Liver (tissue), 8 donors: ENCODE measurements at regions not wholly inside any gene's neighbourhood (a gene's known extent, or its start where the extent isn't known, plus 50 kb on each side); places are given as distances from the start of the nearest gene placed in this dataset.

Experiments
- DNase-seq: peaks from one replicate; pipeline ENCODE4 v3.0.0-alpha.2; 2017; ENCODE audit warnings: low spot score
- H3K27ac ChIP-seq, 2 donors: one replicate each; pipeline ENCODE4 v1.7.0; 2013; ENCODE audit warnings: inconsistent platforms in 2 of 2, low read length in 2 of 2, control low read depth in 1 of 2, low read depth in 1 of 2, mild to moderate bottlenecking in 1 of 2
- H3K27me3 ChIP-seq, 4 donors: one replicate each; pipeline versions ENCODE4 v1.6.1 to v1.7.0; 2013; ENCODE audit warnings: low read length in 3 of 4, inconsistent platforms in 1 of 4, mild to moderate bottlenecking in 1 of 4, moderate library complexity in 1 of 4; ENCODE audit not compliant: control insufficient read depth in 4 of 4, insufficient read depth in 4 of 4
- H3K36me3 ChIP-seq, 4 donors: one replicate each; pipeline versions ENCODE4 v1.6.1 to v1.7.0; 2013; ENCODE audit warnings: low read length in 3 of 4, mild to moderate bottlenecking in 3 of 4, low read depth in 1 of 4, moderate library complexity in 1 of 4; ENCODE audit not compliant: control insufficient read depth in 4 of 4, insufficient read depth in 3 of 4
- H3K4me1 ChIP-seq, 4 donors: one replicate each; pipeline versions ENCODE4 v1.6.1 to v1.7.0; 2013; ENCODE audit warnings: low read length in 3 of 4, mild to moderate bottlenecking in 3 of 4, moderate library complexity in 1 of 4; ENCODE audit not compliant: control insufficient read depth in 4 of 4, insufficient read depth in 4 of 4
- H3K4me3 ChIP-seq, 3 donors: one replicate each; pipeline versions ENCODE4 v1.6.1 to v1.7.0; 2013; ENCODE audit warnings: low read length in 3 of 3, control low read depth in 1 of 3, low read depth in 1 of 3, mild to moderate bottlenecking in 1 of 3
- H3K9ac ChIP-seq, 2 donors: one replicate each; pipeline ENCODE4 v1.7.0; 2013; ENCODE audit warnings: low read length in 2 of 2, mild to moderate bottlenecking in 2 of 2, moderate library complexity in 2 of 2, control low read depth in 1 of 2, low read depth in 1 of 2
- H3K9me3 ChIP-seq, 4 donors: one replicate each; pipeline versions ENCODE4 v1.6.1 to v1.7.0; 2013; ENCODE audit warnings: low read length in 3 of 4; ENCODE audit not compliant: control insufficient read depth in 4 of 4
- FOXA1 ChIP-seq: IDR thresholded peaks from 2 replicates; pipeline ENCODE4 v1.6.1; 2016; ENCODE audit warnings: antibody characterized with exemption
- FOXA2 ChIP-seq: IDR thresholded peaks from 2 replicates; pipeline ENCODE4 v1.6.1; 2016; ENCODE audit warnings: antibody characterized with exemption
- GABPA ChIP-seq, 2 donors: IDR thresholded peaks in 1 of 2; conservative IDR thresholded peaks in 1 of 2; 2 replicates each; pipeline ENCODE4 v1.6.1; 2016; ENCODE audit warnings: antibody characterized with exemption in 2 of 2, mild to moderate bottlenecking in 1 of 2, moderate library complexity in 1 of 2
- HNF4G ChIP-seq: IDR thresholded peaks from 2 replicates; pipeline ENCODE4 v1.6.1; 2016; ENCODE audit warnings: antibody characterized with exemption
- JUND ChIP-seq, 2 donors: IDR thresholded peaks; 2 replicates each; pipeline ENCODE4 v1.6.1; 2016; ENCODE audit warnings: antibody characterized with exemption in 2 of 2
- NR2F2 ChIP-seq: IDR thresholded peaks from 2 replicates; pipeline ENCODE4 v1.6.1; 2016; ENCODE audit warnings: antibody characterized with exemption
- RAD21 ChIP-seq, 2 donors: IDR thresholded peaks; 2 replicates each; pipeline ENCODE4 v1.6.1; 2016; ENCODE audit warnings: antibody characterized with exemption in 2 of 2, mild to moderate bottlenecking in 2 of 2
- SP1 ChIP-seq: IDR thresholded peaks from 2 replicates; pipeline ENCODE4 v1.6.1; 2018; ENCODE audit warnings: antibody characterized with exemption, mild to moderate bottlenecking
- TAF1 ChIP-seq: conservative IDR thresholded peaks from 2 replicates; pipeline ENCODE4 v1.6.1; 2016; ENCODE audit warnings: antibody characterized with exemption, mild to moderate bottlenecking
- YY1 ChIP-seq: IDR thresholded peaks from 2 replicates; pipeline ENCODE4 v1.6.1; 2016; ENCODE audit warnings: antibody characterized with exemption, mild to moderate bottlenecking
- WGBS: extraction: QIAGEN DNeasy Blood & Tissue Kit; methylation state at CpG from one replicate; pipeline ENCODE4 v1.1.7; 2013; 5-methylcytosine and 5-hydroxymethylcytosine counted together
- TF ChIP-seq, protein P1 (sequence below): IDR thresholded peaks from 2 replicates; pipeline ENCODE4 v1.6.1; 2016; ENCODE audit warnings: antibody characterized with exemption
- TF ChIP-seq, protein P2 (sequence below): fragments of 150-350 bp; IDR thresholded peaks from 2 replicates; pipeline ENCODE4 v1.5.1; 2017; ENCODE audit warnings: improper control_type of control experiment, low read depth, low read length; ENCODE audit not compliant: missing input control
- TF ChIP-seq, protein P3 (sequence below): IDR thresholded peaks from 2 replicates; pipeline ENCODE4 v1.6.1; 2016; ENCODE audit warnings: antibody characterized with exemption, mild to moderate bottlenecking
- TF ChIP-seq, protein P4 (sequence below): IDR thresholded peaks from 2 replicates; pipeline ENCODE4 v1.6.1; 2016; ENCODE audit warnings: antibody characterized with exemption
- donor health status: healthy.
- donor health status: healthy.
- donor health status: healthy.
- donor health status: healthy.
- donor health status: healthy.

DNA sequence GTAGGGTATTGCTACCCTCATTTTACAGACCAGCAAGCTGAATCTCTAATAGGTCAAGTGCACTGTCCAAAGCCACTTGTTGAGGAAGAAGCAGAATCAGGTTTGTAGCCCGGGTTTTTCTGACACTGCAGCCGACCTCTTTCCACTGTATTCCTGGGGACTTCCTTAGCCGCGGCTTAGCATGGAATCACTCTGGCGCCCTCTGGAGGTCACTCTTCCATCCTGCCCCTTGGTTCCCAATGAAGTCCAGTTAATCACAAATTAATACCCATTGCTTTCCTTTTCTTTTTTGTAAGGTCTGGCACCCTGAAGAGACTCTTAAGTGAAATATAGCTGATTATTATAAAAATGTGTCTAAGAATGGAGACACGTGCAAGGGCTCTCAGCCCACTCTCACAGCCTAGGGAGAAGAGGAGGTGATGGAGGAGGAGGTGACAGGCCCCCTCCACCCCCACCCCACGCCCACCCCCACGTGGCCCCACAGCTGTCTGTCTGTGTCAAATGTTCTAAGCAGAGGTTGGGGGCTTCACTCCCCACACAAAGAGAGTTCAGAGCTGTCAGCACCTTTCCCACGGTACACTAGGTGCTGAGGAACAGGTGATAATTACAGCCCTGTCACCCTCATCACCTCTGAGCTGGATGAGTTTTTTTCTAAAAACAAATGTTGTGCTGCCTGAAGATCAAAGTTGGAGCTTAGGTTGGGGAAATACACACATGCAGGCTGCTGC lies 57.7 kb upstream of the DRD2 start:
- Histone ChIP-seq H3K4me1 (no peaks in the 10 kb centered on the region), H3K27me3 (no peaks in the 10 kb centered on the region), H3K27ac (no peak overlapping the region), H3K4me3 (no peak overlapping the region), H3K36me3 (no peaks in the 10 kb centered on the region), H3K9ac (no peak overlapping the region), H3K9me3 (no peaks in the 10 kb centered on the region)
- TF ChIP-seq JUND (IDR thresholded peaks at IDR 0.05) (no peak), TAF1 (no peak), RAD21 (IDR thresholded peaks at IDR 0.05) (peak; percentile 80 to 84)
- TF ChIP-seq, protein P1, sequence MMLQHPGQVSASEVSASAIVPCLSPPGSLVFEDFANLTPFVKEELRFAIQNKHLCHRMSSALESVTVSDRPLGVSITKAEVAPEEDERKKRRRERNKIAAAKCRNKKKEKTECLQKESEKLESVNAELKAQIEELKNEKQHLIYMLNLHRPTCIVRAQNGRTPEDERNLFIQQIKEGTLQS, result no peak
- TF ChIP-seq, protein P2, sequence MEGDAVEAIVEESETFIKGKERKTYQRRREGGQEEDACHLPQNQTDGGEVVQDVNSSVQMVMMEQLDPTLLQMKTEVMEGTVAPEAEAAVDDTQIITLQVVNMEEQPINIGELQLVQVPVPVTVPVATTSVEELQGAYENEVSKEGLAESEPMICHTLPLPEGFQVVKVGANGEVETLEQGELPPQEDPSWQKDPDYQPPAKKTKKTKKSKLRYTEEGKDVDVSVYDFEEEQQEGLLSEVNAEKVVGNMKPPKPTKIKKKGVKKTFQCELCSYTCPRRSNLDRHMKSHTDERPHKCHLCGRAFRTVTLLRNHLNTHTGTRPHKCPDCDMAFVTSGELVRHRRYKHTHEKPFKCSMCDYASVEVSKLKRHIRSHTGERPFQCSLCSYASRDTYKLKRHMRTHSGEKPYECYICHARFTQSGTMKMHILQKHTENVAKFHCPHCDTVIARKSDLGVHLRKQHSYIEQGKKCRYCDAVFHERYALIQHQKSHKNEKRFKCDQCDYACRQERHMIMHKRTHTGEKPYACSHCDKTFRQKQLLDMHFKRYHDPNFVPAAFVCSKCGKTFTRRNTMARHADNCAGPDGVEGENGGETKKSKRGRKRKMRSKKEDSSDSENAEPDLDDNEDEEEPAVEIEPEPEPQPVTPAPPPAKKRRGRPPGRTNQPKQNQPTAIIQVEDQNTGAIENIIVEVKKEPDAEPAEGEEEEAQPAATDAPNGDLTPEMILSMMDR, result peak; percentile 89
- TF ChIP-seq, protein P3, sequence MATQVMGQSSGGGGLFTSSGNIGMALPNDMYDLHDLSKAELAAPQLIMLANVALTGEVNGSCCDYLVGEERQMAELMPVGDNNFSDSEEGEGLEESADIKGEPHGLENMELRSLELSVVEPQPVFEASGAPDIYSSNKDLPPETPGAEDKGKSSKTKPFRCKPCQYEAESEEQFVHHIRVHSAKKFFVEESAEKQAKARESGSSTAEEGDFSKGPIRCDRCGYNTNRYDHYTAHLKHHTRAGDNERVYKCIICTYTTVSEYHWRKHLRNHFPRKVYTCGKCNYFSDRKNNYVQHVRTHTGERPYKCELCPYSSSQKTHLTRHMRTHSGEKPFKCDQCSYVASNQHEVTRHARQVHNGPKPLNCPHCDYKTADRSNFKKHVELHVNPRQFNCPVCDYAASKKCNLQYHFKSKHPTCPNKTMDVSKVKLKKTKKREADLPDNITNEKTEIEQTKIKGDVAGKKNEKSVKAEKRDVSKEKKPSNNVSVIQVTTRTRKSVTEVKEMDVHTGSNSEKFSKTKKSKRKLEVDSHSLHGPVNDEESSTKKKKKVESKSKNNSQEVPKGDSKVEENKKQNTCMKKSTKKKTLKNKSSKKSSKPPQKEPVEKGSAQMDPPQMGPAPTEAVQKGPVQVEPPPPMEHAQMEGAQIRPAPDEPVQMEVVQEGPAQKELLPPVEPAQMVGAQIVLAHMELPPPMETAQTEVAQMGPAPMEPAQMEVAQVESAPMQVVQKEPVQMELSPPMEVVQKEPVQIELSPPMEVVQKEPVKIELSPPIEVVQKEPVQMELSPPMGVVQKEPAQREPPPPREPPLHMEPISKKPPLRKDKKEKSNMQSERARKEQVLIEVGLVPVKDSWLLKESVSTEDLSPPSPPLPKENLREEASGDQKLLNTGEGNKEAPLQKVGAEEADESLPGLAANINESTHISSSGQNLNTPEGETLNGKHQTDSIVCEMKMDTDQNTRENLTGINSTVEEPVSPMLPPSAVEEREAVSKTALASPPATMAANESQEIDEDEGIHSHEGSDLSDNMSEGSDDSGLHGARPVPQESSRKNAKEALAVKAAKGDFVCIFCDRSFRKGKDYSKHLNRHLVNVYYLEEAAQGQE, result no peak
- 13% methylated on average over 9 of the region's 9 CpGs for WGBS
- peak; percentile 78 for DNase-seq

DNA sequence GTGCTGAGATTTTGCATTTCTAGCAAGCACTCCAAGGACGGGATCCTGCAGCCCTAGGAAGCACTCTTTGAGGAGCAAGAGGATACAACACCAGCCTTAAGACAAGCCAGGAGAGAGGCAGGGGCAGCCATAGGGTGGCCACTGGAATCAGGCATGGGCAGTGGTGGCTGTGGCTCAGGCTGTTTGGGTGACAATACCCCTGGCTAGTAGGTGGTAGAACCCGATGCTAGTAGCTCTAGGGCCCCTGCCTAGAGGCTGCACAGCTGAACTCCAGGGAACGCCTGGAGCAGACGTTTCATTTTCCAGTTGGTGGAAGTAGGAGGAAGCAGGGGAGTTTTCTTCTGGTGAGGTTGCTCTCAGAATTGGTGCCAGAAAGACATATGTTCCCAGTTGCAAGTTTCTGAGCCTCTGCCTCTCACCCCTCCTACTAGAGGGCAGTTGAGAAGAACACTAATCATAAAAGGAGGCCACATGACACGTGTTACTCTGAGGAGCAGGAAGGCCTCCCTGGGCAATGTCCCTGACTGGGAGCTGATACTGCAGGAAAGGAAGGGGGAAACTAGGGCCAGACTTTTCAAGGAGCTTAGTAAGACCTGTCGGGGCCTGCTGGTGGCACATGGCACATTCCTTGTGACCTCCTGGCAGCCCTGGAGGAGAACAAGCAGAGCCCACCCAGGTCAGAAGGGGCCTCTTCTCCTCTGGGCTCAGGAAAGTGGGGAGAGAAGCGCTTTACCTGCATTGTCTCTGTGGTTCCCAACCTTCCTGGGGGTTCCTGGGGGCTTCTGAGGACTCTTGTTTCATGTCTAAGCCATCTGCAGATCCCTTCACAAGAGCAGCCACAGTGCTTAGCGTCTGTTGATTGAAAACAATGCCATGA lies 56.6 kb upstream of the DRD2 start:
- no peaks in the 10 kb centered on the region for H3K27me3 ChIP-seq
- H3K27ac ChIP-seq, result no peak overlapping the region
- WGBS, result 57% methylated on average over 8 of the region's 8 CpGs
- DNase-seq, result peak; percentile 22
- H3K4me3 ChIP-seq, result no peak overlapping the region
- H3K4me1 ChIP-seq, result no peaks in the 10 kb centered on the region
- H3K36me3 ChIP-seq, result no peaks in the 10 kb centered on the region
- no peaks in the 10 kb centered on the region for H3K9me3 ChIP-seq
- TF ChIP-seq HNF4G, result no peak
- no peak for TF ChIP-seq GABPA (IDR thresholded peaks at IDR 0.05 in 1 of 2, conservative IDR thresholded peaks at IDR 0.05 in 1 of 2)
- TF ChIP-seq FOXA1, result no peak
- no peak overlapping the region for H3K9ac ChIP-seq

DNA sequence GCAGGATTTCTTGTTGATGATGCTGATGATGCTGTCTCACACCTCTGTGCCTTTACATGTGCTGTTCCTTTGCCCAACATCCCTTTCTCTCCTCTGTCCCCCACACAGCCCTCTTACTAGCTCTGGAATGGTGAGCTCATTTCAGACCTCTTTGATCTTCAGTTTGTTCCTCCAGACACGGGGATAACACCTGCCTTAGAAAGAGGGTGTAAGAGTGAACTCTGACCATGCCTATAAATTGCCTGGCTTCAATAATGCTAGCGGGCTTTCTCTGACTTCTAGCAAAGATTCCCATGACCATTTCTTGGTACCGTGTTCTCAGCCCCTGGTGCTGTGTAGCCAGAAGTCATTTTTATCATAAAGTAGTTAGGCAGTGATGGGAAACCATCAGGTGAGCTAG lies 55.9 kb upstream of the DRD2 start:
- WGBS, result 60% methylated on average over 3 of the region's 3 CpGs
- Histone ChIP-seq H3K27me3 (no peaks in the 10 kb centered on the region), H3K36me3 (no peaks in the 10 kb centered on the region), H3K9ac (no peak overlapping the region), H3K9me3 (no peaks in the 10 kb centered on the region), H3K4me3 (no peak overlapping the region), H3K4me1 (no peaks in the 10 kb centered on the region), H3K27ac (no peak overlapping the region)
- DNase-seq, result no peak
- TF ChIP-seq NR2F2 (no peak), YY1 (no peak), TAF1 (no peak), FOXA2 (no peak), SP1 (no peak), HNF4G (no peak)
- TF ChIP-seq, protein P4, sequence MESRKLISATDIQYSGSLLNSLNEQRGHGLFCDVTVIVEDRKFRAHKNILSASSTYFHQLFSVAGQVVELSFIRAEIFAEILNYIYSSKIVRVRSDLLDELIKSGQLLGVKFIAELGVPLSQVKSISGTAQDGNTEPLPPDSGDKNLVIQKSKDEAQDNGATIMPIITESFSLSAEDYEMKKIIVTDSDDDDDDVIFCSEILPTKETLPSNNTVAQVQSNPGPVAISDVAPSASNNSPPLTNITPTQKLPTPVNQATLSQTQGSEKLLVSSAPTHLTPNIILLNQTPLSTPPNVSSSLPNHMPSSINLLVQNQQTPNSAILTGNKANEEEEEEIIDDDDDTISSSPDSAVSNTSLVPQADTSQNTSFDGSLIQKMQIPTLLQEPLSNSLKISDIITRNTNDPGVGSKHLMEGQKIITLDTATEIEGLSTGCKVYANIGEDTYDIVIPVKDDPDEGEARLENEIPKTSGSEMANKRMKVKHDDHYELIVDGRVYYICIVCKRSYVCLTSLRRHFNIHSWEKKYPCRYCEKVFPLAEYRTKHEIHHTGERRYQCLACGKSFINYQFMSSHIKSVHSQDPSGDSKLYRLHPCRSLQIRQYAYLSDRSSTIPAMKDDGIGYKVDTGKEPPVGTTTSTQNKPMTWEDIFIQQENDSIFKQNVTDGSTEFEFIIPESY, result no peak
- TF ChIP-seq, protein P3, result no peak
